ENCODE measurements at regions not wholly inside any gene's neighbourhood (a gene's known extent, or its start where the extent isn't known, plus 50 kb on each side); places are given as distances from the start of the nearest gene placed in this dataset.

DNA sequence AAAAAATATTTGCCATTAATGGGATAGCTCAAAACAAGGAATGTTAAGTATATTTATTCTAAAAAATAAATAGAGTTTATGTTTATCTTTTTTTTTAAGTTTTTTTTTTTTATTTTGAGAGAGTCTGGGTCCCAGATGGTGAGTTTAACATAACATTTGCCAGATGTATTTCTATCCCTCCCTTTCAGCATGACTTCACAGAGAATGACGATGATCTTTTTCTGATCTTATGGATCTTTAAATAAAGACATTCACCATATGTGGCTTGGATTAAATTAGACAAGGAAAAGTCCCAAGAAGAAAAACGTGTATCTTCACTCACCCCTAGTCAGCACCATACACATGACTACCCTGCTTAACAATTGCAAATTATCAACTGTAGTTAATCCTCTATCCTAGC is 839.8 kb upstream of the CNTN5 start (continued):
- TF ChIP-seq, protein P1, sequence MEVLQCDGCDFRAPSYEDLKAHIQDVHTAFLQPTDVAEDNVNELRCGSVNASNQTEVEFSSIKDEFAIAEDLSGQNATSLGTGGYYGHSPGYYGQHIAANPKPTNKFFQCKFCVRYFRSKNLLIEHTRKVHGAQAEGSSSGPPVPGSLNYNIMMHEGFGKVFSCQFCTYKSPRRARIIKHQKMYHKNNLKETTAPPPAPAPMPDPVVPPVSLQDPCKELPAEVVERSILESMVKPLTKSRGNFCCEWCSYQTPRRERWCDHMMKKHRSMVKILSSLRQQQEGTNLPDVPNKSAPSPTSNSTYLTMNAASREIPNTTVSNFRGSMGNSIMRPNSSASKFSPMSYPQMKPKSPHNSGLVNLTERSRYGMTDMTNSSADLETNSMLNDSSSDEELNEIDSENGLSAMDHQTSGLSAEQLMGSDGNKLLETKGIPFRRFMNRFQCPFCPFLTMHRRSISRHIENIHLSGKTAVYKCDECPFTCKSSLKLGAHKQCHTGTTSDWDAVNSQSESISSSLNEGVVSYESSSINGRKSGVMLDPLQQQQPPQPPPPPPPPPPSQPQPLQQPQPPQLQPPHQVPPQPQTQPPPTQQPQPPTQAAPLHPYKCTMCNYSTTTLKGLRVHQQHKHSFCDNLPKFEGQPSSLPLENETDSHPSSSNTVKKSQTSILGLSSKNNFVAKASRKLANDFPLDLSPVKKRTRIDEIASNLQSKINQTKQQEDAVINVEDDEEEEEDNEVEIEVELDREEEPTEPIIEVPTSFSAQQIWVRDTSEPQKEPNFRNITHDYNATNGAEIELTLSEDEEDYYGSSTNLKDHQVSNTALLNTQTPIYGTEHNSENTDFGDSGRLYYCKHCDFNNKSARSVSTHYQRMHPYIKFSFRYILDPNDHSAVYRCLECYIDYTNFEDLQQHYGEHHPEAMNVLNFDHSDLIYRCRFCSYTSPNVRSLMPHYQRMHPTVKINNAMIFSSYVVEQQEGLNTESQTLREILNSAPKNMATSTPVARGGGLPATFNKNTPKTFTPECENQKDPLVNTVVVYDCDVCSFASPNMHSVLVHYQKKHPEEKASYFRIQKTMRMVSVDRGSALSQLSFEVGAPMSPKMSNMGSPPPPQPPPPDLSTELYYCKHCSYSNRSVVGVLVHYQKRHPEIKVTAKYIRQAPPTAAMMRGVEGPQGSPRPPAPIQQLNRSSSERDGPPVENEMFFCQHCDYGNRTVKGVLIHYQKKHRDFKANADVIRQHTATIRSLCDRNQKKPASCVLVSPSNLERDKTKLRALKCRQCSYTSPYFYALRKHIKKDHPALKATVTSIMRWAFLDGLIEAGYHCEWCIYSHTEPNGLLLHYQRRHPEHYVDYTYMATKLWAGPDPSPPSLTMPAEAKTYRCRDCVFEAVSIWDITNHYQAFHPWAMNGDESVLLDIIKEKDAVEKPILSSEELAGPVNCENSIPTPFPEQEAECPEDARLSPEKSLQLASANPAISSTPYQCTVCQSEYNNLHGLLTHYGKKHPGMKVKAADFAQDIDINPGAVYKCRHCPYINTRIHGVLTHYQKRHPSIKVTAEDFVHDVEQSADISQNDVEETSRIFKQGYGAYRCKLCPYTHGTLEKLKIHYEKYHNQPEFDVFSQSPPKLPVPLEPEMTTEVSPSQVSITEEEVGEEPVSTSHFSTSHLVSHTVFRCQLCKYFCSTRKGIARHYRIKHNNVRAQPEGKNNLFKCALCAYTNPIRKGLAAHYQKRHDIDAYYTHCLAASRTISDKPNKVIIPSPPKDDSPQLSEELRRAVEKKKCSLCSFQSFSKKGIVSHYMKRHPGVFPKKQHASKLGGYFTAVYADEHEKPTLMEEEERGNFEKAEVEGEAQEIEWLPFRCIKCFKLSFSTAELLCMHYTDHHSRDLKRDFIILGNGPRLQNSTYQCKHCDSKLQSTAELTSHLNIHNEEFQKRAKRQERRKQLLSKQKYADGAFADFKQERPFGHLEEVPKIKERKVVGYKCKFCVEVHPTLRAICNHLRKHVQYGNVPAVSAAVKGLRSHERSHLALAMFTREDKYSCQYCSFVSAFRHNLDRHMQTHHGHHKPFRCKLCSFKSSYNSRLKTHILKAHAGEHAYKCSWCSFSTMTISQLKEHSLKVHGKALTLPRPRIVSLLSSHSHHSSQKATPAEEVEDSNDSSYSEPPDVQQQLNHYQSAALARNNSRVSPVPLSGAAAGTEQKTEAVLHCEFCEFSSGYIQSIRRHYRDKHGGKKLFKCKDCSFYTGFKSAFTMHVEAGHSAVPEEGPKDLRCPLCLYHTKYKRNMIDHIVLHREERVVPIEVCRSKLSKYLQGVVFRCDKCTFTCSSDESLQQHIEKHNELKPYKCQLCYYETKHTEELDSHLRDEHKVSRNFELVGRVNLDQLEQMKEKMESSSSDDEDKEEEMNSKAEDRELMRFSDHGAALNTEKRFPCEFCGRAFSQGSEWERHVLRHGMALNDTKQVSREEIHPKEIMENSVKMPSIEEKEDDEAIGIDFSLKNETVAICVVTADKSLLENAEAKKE (CRISPR knock-in tag; IDR thresholded peaks at IDR 0.05), result no peak
- TF ChIP-seq NANOG (IDR thresholded peaks at IDR 0.05; ENCODE audit: borderline replicate concordance), result no peak
- no peak for TF ChIP-seq EZH2 (IDR thresholded peaks at IDR 0.05; ENCODE audit: low read depth, unreplicated experiment)
- TF ChIP-seq JUNB (IDR thresholded peaks at IDR 0.05; ENCODE audit: unreplicated experiment), result no peak
- TF ChIP-seq, protein P2, sequence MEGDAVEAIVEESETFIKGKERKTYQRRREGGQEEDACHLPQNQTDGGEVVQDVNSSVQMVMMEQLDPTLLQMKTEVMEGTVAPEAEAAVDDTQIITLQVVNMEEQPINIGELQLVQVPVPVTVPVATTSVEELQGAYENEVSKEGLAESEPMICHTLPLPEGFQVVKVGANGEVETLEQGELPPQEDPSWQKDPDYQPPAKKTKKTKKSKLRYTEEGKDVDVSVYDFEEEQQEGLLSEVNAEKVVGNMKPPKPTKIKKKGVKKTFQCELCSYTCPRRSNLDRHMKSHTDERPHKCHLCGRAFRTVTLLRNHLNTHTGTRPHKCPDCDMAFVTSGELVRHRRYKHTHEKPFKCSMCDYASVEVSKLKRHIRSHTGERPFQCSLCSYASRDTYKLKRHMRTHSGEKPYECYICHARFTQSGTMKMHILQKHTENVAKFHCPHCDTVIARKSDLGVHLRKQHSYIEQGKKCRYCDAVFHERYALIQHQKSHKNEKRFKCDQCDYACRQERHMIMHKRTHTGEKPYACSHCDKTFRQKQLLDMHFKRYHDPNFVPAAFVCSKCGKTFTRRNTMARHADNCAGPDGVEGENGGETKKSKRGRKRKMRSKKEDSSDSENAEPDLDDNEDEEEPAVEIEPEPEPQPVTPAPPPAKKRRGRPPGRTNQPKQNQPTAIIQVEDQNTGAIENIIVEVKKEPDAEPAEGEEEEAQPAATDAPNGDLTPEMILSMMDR (conservative IDR thresholded peaks at IDR 0.05; ENCODE audit: low read depth in 2 of 2), result no peak
- TF ChIP-seq ZNF331 (CRISPR knock-in tag; IDR thresholded peaks at IDR 0.05; ENCODE audit: low read depth), result no peak

DNA sequence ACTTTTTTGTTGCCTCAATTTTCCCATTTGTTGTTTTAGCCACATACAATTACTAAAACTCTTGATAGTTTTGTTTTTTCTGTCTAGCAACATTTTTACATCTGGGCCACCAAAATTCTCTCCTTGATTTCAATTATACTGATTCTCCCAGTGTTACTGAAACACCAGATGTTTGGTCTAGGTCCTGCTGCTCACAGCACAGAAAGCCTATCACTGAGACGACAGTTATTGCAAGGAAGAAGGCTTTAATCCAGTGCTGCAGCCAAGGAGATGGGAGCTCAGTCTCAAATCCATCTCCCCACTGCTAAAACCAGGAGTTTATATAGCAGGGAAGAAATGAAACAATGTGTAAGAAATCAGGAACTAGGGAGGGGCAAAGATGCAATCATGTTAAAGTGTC is 837.7 kb upstream of the CNTN5 start:
- Mint-ChIP-seq H3K36me3 (ENCODE audit: low read depth) (peaks cover 17% of the 10 kb centered on the region), H3K4me3 (no peak overlapping the region), H3K4me1 (no peaks in the 10 kb centered on the region), H3K27ac (no peak overlapping the region), H3K9me3 (peaks cover 24% of the 10 kb centered on the region), H3K27me3 (ENCODE audit: insufficient read depth, low read depth, poor library complexity) (peaks cover 2% of the 10 kb centered on the region)
- Histone ChIP-seq H3K9me2 (ENCODE audit: insufficient read depth) (no peaks in the 10 kb centered on the region), H3K27me3 (ENCODE audit: insufficient read depth) (no peaks in the 10 kb centered on the region), H4K20me1 (replicated peaks; ENCODE audit: insufficient read depth) (no peaks in the 10 kb centered on the region), H3K36me3 (ENCODE audit: insufficient read depth) (0 out of 2 replicates have a peak, but pooled peaks cover 4% of the 10 kb centered on the region), H3K79me2 (replicated peaks; ENCODE audit: insufficient read depth) (no peaks in the 10 kb centered on the region), H3K4me3 (no peak overlapping the region), H3K4me2 (no peak overlapping the region), H3F3A (replicated peaks; ENCODE audit: low read depth) (no peaks in the 10 kb centered on the region), H2AFZ (peak overlapping the region; percentile 83; the same call in 1 of the 2 replicates), H3K4me1 (ENCODE audit: insufficient read depth) (no peaks in the 10 kb centered on the region), H3K27ac (ENCODE audit: low read depth) (no peak overlapping the region)
- DNase-seq (ENCODE audit: low spot score) (no peak), ATAC-seq (no peak)
- TF ChIP-seq EZH2phosphoT487 (IDR thresholded peaks at IDR 0.05; ENCODE audit: unreplicated experiment), result no peak
- no peak for TF ChIP-seq ZNF331 (CRISPR knock-in tag; IDR thresholded peaks at IDR 0.05; ENCODE audit: low read depth)
- TF ChIP-seq, protein P3, sequence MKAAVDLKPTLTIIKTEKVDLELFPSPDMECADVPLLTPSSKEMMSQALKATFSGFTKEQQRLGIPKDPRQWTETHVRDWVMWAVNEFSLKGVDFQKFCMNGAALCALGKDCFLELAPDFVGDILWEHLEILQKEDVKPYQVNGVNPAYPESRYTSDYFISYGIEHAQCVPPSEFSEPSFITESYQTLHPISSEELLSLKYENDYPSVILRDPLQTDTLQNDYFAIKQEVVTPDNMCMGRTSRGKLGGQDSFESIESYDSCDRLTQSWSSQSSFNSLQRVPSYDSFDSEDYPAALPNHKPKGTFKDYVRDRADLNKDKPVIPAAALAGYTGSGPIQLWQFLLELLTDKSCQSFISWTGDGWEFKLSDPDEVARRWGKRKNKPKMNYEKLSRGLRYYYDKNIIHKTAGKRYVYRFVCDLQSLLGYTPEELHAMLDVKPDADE (IDR thresholded peaks at IDR 0.05), result no peak
- no peak for TF ChIP-seq CREB1 (CRISPR knock-in tag; IDR thresholded peaks at IDR 0.05; ENCODE audit: low read depth)
- no peak for TF ChIP-seq JUNB (IDR thresholded peaks at IDR 0.05; ENCODE audit: unreplicated experiment)
- no peak for TF ChIP-seq NANOG (IDR thresholded peaks at IDR 0.05; ENCODE audit: borderline replicate concordance)
- TF ChIP-seq, protein P4, sequence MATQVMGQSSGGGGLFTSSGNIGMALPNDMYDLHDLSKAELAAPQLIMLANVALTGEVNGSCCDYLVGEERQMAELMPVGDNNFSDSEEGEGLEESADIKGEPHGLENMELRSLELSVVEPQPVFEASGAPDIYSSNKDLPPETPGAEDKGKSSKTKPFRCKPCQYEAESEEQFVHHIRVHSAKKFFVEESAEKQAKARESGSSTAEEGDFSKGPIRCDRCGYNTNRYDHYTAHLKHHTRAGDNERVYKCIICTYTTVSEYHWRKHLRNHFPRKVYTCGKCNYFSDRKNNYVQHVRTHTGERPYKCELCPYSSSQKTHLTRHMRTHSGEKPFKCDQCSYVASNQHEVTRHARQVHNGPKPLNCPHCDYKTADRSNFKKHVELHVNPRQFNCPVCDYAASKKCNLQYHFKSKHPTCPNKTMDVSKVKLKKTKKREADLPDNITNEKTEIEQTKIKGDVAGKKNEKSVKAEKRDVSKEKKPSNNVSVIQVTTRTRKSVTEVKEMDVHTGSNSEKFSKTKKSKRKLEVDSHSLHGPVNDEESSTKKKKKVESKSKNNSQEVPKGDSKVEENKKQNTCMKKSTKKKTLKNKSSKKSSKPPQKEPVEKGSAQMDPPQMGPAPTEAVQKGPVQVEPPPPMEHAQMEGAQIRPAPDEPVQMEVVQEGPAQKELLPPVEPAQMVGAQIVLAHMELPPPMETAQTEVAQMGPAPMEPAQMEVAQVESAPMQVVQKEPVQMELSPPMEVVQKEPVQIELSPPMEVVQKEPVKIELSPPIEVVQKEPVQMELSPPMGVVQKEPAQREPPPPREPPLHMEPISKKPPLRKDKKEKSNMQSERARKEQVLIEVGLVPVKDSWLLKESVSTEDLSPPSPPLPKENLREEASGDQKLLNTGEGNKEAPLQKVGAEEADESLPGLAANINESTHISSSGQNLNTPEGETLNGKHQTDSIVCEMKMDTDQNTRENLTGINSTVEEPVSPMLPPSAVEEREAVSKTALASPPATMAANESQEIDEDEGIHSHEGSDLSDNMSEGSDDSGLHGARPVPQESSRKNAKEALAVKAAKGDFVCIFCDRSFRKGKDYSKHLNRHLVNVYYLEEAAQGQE (IDR thresholded peaks at IDR 0.05; ENCODE audit: unreplicated experiment), result no peak
- no peak for TF ChIP-seq EZH2 (IDR thresholded peaks at IDR 0.05; ENCODE audit: low read depth, unreplicated experiment)
- no peak for TF ChIP-seq STAT1 (IDR thresholded peaks at IDR 0.05; ENCODE audit: unreplicated experiment)

Data from GM23338 (cell line).